ENCODE measurements at regions not wholly inside any gene's neighbourhood (a gene's known extent, or its start where the extent isn't known, plus 50 kb on each side); places are given as distances from the start of the nearest gene placed in this dataset.

DNA sequence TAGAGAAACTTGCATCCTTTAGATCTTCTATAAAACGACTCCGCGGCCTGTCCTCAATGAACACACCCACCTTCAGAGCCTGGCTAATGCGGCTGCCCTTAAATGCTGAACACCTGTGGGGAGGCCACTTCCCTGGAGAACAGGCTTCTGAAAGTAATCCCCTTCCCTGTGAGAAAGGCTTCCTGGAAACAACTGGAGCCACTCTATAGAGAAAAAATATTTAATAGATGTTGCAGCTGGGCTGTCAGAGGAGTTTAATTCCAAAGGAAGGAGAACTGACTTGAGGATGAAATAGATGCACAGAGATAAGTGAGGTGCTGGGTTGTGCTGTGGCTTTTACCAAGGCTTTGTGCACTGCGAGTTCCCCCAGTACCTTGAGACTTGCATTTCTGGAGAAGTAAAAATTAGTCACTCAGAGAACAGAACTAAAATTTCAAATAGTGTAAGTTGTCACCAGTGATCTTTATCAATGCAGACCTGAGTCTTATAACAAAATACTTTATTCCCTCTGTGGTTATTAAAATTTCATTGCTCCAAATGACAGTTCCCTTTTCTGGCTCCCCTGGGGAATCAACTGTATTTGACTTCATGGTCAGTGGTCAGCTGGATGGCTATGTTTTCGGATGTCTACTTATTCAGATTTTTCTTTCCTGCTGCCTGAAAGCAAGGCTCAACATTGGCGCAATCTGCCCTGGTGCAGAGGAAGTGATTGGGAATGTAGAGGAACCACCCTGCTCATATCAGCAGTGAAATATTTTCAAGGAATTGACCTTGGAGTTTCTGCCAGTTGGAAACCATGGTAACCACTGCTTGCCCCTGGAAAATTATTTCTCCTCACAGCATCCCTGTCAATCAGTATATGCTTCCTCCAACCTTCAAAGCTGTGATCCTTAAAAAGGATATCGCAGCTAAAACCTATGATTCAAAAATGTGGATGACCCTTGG lies 238.8 kb downstream of the SMARCA2 start:
- no peaks in the 10 kb centered on the region for H3K9me3 ChIP-seq (ENCODE audit: control insufficient read depth, insufficient read depth, low read depth, low read length)
- H3K36me3 ChIP-seq (ENCODE audit: control insufficient read depth in 2 of 2, insufficient read depth in 1 of 2, low read length in 2 of 2) = no peaks in the 10 kb centered on the region
- no peak for TF ChIP-seq IKZF3 (tag by site-specific recombination; IDR thresholded peaks at IDR 0.05)
- no peak for TF ChIP-seq OSR2 (tag by site-specific recombination; IDR thresholded peaks at IDR 0.05)
- ChIA-PET CTCF (interaction anchor here (0.6 kb wide), 1 partner anchor 72 kb away, joined by 3 read pairs; no protein-coding TSS in a partner anchor), POLR2A (no interaction called here)
- H3K4me1 ChIP-seq (ENCODE audit: control insufficient read depth, insufficient read depth, low read length) = no peaks in the 10 kb centered on the region
- H3K27ac ChIP-seq (ENCODE audit: extremely low read depth, low read depth, low read length) = no peak overlapping the region
- no peak overlapping the region for H3K4me3 ChIP-seq (ENCODE audit: low read depth, low read length)

DNA sequence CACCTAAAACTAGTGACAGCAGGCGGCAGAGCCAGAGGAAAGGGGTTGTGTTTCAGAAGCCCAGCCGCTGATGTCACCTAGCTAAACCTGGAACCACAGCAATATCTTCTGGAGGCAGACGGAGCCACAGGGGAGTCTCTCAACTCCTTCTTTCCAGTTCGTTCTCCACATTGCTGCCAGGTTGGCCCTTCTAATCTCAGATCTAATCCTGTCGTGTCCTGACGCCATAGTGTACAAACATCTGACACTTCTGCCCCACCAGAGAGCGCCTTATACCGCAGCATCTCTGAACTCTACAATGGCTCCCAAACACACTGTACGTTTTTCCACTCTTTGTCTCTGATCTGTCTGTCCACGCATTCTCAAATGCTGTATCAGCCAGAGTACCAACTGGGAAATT lies 240.0 kb downstream of the SMARCA2 start:
- Histone ChIP-seq H3K4me1 (ENCODE audit: control insufficient read depth, insufficient read depth, low read length) (no peaks in the 10 kb centered on the region), H3K9me3 (ENCODE audit: control insufficient read depth, insufficient read depth, low read depth, low read length) (no peaks in the 10 kb centered on the region), H3K36me3 (ENCODE audit: control insufficient read depth in 2 of 2, insufficient read depth in 1 of 2, low read length in 2 of 2) (no peaks in the 10 kb centered on the region), H3K4me3 (ENCODE audit: low read depth, low read length) (no peak overlapping the region), H3K27ac (ENCODE audit: extremely low read depth, low read depth, low read length) (no peak overlapping the region)
- TF ChIP-seq ZNF555 (tag by site-specific recombination; conservative IDR thresholded peaks at IDR 0.05) (no peak), ZNF629 (tag by site-specific recombination; IDR thresholded peaks at IDR 0.05) (no peak), ZNF202 (tag by site-specific recombination; IDR thresholded peaks at IDR 0.05; ENCODE audit: borderline replicate concordance) (no peak), ZNF416 (tag by site-specific recombination; IDR thresholded peaks at IDR 0.05) (no peak), TSHZ1 (tag by site-specific recombination; IDR thresholded peaks at IDR 0.05; ENCODE audit: borderline replicate concordance) (no peak), ZSCAN30 (tag by site-specific recombination; IDR thresholded peaks at IDR 0.05) (no peak), ZNF341 (tag by site-specific recombination; IDR thresholded peaks at IDR 0.05; ENCODE audit: low read depth) (no peak), IKZF3 (tag by site-specific recombination; IDR thresholded peaks at IDR 0.05) (no peak), ZNF830 (tag by site-specific recombination; IDR thresholded peaks at IDR 0.05; ENCODE audit: low read depth) (no peak), ZNF24 (tag by site-specific recombination; IDR thresholded peaks at IDR 0.05) (no peak), ZNF280C (tag by site-specific recombination; IDR thresholded peaks at IDR 0.05) (no peak), ZSCAN16 (tag by site-specific recombination; IDR thresholded peaks at IDR 0.05) (no peak), ZNF677 (tag by site-specific recombination; IDR thresholded peaks at IDR 0.05) (no peak), ZNF155 (tag by site-specific recombination; IDR thresholded peaks at IDR 0.05) (no peak), ZNF248 (tag by site-specific recombination; IDR thresholded peaks at IDR 0.05) (no peak), KLF10 (tag by site-specific recombination; IDR thresholded peaks at IDR 0.05) (no peak), ZNF433 (tag by site-specific recombination; IDR thresholded peaks at IDR 0.05; ENCODE audit: low read depth) (no peak)
- ChIA-PET CTCF (no interaction called here), POLR2A (no interaction called here)
